NT2/D1 (cell line): ENCODE measurements at regions not wholly inside any gene's neighbourhood (a gene's known extent, or its start where the extent isn't known, plus 50 kb on each side); places are given as distances from the start of the nearest gene placed in this dataset.

ENCODE experiments used
- DNase-seq: peaks from one replicate; pipeline ENCODE4 v3.0.0-alpha.2; 2011; ENCODE audit warnings: low read depth, low spot score
- H3K27me3 ChIP-seq: 2 replicates; pipeline ENCODE4 v1.6.0; 2011; ENCODE audit warnings: mild to moderate bottlenecking; ENCODE audit not compliant: insufficient read length, insufficient read depth
- H3K36me3 ChIP-seq: 2 replicates; pipeline ENCODE4 v1.6.1; 2011; ENCODE audit warnings: mild to moderate bottlenecking, low read length, mixed read lengths; ENCODE audit not compliant: insufficient read depth, insufficient read length
- H3K4me1 ChIP-seq: 2 replicates; pipeline ENCODE4 v1.5.1; 2011; ENCODE audit not compliant: insufficient read depth, insufficient read length
- H3K4me3 ChIP-seq: 2 replicates; pipeline ENCODE4 v1.5.1; 2011; ENCODE audit warnings: low read depth; ENCODE audit not compliant: insufficient read length
- H3K9ac ChIP-seq: 2 replicates; pipeline ENCODE4 v1.6.0; 2011; ENCODE audit warnings: low read depth; ENCODE audit not compliant: insufficient read length
- H3K9me3 ChIP-seq: 2 replicates; pipeline ENCODE4 v1.5.1; 2011; ENCODE audit warnings: mild to moderate bottlenecking, low read length; ENCODE audit not compliant: insufficient read depth
- SUZ12 ChIP-seq: IDR thresholded peaks from 2 replicates; pipeline ENCODE4 v1.6.1; 2011; ENCODE audit not compliant: insufficient read length, insufficient read depth; ENCODE audit errors: extremely low read depth
- YY1 ChIP-seq: IDR thresholded peaks from 2 replicates; pipeline ENCODE4 v1.6.1; 2011; ENCODE audit not compliant: insufficient read length, insufficient read depth
- ZNF274 ChIP-seq: IDR thresholded peaks from 2 replicates; pipeline ENCODE4 v1.6.1; 2011; ENCODE audit warnings: mild to moderate bottlenecking, low read depth, low read length

- Histone ChIP-seq H3K9me3 (no peaks in the 10 kb centered on the region), H3K4me3 (no peak overlapping the region), H3K36me3 (no peaks in the 10 kb centered on the region), H3K4me1 (no peaks in the 10 kb centered on the region), H3K27me3 (no peaks in the 10 kb centered on the region), H3K9ac (no peak overlapping the region)
- TF ChIP-seq YY1: no peak
- TF ChIP-seq SUZ12: no peak
- TF ChIP-seq ZNF274: no peak
- DNase-seq: no peak
These were observed 253.7 kb downstream of the MAT2B start for GRCh38 chr5:163759000-163759704.

DNA sequence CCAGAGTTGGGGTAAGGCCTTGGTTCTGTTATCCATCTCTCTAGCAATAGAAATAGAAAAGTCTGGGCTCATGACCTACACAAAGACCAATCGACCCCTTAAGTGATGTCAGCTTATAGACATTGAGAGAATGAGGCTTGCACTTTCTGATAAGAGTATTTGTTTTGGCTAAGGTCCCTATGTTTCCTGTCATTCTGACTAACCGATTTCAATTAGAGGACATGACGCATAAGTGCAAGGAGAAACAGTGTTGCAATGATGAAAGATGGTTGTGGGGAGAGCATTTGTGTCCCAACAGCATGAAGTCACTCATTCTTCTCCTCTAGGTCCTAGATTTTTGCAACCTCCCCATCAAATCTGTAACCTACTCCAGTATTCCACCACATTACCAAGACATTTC is 255.1 kb downstream of the MAT2B start:
- no peak overlapping the region for H3K4me3 ChIP-seq
- no peak for DNase-seq
- no peaks in the 10 kb centered on the region for H3K27me3 ChIP-seq
- H3K9me3 ChIP-seq: no peaks in the 10 kb centered on the region
- no peaks in the 10 kb centered on the region for H3K36me3 ChIP-seq
- no peak overlapping the region for H3K9ac ChIP-seq
- no peak for TF ChIP-seq SUZ12
- TF ChIP-seq YY1: no peak
- TF ChIP-seq ZNF274: no peak
- H3K4me1 ChIP-seq: no peaks in the 10 kb centered on the region

DNA sequence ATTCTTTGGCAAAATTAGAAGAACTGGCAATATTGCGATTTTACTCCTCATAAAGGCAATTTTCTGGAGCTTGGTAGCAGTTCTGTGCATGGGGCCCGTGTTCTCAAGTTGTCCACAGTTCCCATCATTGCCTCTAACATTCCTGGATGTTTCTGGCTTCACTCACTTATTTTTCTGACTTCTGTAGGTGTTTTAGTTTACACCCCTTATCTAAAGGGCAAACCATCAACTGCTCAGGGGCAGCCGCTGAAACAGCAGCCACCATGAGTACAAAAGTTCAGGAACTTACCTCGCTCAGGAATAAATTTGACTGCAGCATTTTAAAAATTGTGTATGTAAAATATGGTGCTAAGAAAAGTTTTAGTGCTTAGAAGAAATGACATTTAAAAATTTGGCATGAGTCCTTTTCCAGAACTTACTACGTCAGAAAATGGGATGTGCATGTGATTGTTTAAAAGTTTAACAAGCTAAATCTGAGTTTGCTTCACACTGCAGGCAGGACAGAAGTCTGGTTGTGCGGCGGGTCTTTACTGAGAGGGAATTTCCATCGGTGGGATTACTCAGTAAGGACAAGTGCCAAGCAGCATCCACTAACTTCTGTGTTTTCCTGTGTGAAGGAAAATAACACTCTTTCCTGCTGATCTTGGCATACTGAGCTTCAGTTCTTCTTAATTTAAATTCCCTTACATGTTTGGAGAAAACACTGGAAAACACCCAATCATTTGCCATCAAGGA is 261.7 kb downstream of the MAT2B start:
- Histone ChIP-seq H3K36me3 (no peaks in the 10 kb centered on the region), H3K9me3 (no peaks in the 10 kb centered on the region), H3K27me3 (no peaks in the 10 kb centered on the region), H3K9ac (no peak overlapping the region), H3K4me1 (no peaks in the 10 kb centered on the region), H3K4me3 (no peak overlapping the region)
- TF ChIP-seq YY1 (no peak), ZNF274 (no peak), SUZ12 (no peak)
- no peak for DNase-seq

DNA sequence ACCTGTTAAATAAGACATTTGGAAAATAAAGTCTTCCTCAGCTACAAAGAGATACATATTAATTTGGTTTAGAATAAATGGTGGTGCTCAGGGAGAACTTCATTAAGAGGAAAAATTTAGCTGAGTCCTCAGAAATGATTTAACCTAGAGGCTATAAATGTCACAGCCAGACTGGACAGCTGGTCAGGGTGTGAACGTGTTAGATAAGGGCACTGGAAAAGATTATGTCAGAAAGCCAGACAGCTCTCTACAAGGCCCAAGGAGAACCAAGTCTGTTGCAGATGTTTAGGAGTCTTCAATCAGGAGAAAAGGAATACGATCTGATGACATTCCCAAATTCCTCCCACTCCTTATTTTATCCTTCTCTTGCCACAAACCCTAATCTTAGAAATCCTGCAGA is 265.2 kb downstream of the MAT2B start:
- Histone ChIP-seq H3K9ac (no peak overlapping the region), H3K9me3 (no peaks in the 10 kb centered on the region), H3K4me3 (no peak overlapping the region), H3K4me1 (no peaks in the 10 kb centered on the region), H3K27me3 (no peaks in the 10 kb centered on the region), H3K36me3 (no peaks in the 10 kb centered on the region)
- no peak for TF ChIP-seq ZNF274
- TF ChIP-seq SUZ12: no peak
- no peak for TF ChIP-seq YY1
- no peak for DNase-seq

- no peaks in the 10 kb centered on the region for H3K4me1 ChIP-seq
- H3K9me3 ChIP-seq: no peaks in the 10 kb centered on the region
- no peak for DNase-seq
- TF ChIP-seq YY1 (no peak), ZNF274 (no peak)
- no peaks in the 10 kb centered on the region for H3K27me3 ChIP-seq
- H3K36me3 ChIP-seq: no peaks in the 10 kb centered on the region
- no peak overlapping the region for H3K4me3 ChIP-seq
- H3K9ac ChIP-seq: no peak overlapping the region
These were observed 266.8 kb downstream of the MAT2B start for GRCh38 chr5:163772241-163772640.

GRCh38 chr5:163772644-163773043 is 267.2 kb downstream of the MAT2B start:
- Histone ChIP-seq H3K4me3 (no peak overlapping the region), H3K9me3 (no peaks in the 10 kb centered on the region), H3K36me3 (no peaks in the 10 kb centered on the region), H3K4me1 (no peaks in the 10 kb centered on the region), H3K27me3 (no peaks in the 10 kb centered on the region), H3K9ac (no peak overlapping the region)
- DNase-seq: no peak
- TF ChIP-seq SUZ12 (no peak), YY1 (no peak), ZNF274 (no peak)

- no peak overlapping the region for H3K4me3 ChIP-seq
- no peaks in the 10 kb centered on the region for H3K36me3 ChIP-seq
- DNase-seq: no peak
- no peaks in the 10 kb centered on the region for H3K4me1 ChIP-seq
- TF ChIP-seq SUZ12 (no peak), YY1 (no peak), ZNF274 (no peak)
- no peaks in the 10 kb centered on the region for H3K27me3 ChIP-seq
- no peaks in the 10 kb centered on the region for H3K9me3 ChIP-seq
- no peak overlapping the region for H3K9ac ChIP-seq
These were observed 267.8 kb downstream of the MAT2B start for GRCh38 chr5:163773226-163773625.
